SH-SY5Y (cell line): ENCODE measurements at regions not wholly inside any gene's neighbourhood (a gene's known extent, or its start where the extent isn't known, plus 50 kb on each side); places are given as distances from the start of the nearest gene placed in this dataset.

Source experiments
- GATA2 ChIP-seq: IDR thresholded peaks from 2 replicates; pipeline ENCODE4 v1.6.1; 2011; ENCODE audit warnings: mild to moderate bottlenecking, low read depth, low read length
- GATA3 ChIP-seq: IDR thresholded peaks from 2 replicates; pipeline ENCODE4 v1.6.1; 2011; ENCODE audit warnings: low read depth, mild to moderate bottlenecking, low read length, moderate library complexity

- no peak for TF ChIP-seq GATA2
- TF ChIP-seq GATA3, result no peak
Observed at GRCh38 chr11:92656783-92657182, 312.7 kb upstream of the MTNR1B start.
